Right renal pelvis (tissue), 4 donors: ENCODE measurements at regions not wholly inside any gene's neighbourhood (a gene's known extent, or its start where the extent isn't known, plus 50 kb on each side); places are given as distances from the start of the nearest gene placed in this dataset.
"Not testable (repeated sequence)": the region's sequence is repeated elsewhere in the genome, so short reads cannot be mapped to it uniquely, and the experiment has no call there.

Experiments
- DNase-seq, 4 donors: peaks; one replicate each; pipeline ENCODE4 v3.0.0-alpha.2; 2013; ENCODE audit warnings: low read depth in 4 of 4, low spot score in 3 of 4, missing footprints in 1 of 4

- DNase-seq, result no peak
These were observed 522.6 kb upstream of the AMELY start for GRCh38 chrY:7433817-7434809.

GRCh38 chrY:7419165-7419564, 507.6 kb upstream of the AMELY start:
- DNase-seq, result no peak

DNA sequence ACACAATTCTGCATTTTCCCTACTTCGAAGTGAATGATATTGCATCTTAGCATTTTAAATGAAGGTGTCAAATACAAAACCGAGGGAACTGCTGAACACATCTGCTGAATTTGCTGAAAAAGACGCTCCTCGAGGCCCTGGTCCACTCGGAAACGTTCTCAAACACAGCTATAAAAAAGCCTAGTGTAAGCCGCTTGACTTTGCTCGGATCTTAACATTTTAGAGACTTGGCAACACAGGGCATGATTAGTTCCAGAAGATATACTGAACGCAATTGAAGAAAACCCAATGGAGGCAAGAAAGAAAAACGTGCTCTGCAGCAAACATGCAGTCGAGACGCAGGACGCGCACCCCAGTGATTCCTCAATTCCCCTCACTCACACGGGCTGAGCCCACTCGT, 506.4 kb upstream of the AMELY start:
- no peak for DNase-seq

DNA sequence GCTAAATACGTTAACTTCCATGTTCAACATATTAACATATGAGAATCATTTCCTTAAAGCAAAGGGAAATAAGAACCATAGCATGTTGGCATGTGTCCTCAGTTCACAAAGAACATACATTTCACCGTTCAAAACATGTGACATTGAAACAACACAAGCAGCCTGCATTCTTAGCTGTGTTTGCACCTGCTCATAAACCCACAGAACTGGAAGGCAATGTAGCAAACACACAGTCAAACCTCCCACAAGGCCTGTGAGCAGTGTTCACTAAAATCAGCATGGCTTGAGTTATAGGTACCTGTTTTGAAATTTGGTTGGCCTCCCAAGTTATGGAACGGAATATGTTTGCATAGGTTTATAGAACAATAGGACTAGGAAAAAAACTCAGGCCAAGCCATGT, 504.9 kb upstream of the AMELY start:
- no peak for DNase-seq

DNA sequence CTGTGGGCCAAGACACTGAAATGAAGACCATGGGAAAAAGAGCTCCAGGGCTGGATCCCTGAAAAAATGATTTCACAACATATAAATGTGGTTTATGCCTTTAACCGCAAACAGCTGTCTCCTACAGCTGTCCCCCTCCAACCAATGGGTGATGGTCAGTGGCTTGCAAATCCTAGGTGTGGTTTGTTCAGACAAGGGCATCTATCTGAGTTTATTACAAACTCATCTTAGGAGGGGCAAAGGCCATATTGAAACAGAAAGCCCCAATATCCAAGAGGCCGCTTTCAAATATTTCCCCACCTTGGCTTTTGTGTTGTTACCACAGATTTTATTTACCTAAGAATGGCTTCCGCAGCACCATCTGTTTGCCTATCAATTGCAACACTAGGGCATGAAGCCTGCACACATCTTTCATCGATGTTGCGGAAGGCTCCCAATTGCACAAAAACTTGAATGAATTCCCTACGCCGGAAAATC, 503.6 kb upstream of the AMELY start:
- no peak for DNase-seq

- no peak for DNase-seq
These were observed 478.5 kb upstream of the AMELY start for GRCh38 chrY:7390056-7390455.

DNA sequence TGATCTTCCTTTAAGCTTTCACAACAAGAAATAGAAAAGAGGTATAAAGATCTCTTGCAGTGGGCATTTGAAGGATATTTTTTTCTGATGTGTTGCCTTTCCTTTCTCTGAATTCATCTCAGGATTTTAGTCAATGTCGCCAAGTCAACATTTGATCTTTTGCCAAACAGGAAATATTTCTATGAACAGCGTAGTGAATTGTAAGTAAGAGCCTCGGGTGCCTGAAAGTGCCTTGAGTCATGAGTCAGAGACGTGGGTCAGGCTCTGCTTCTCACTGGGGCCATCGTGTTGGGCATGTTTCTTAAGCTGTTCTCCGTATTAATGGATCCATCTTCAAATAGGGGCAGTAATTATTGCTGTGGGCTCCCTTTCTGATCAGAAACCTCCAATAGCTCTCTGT, 471.4 kb upstream of the AMELY start:
- no peak for DNase-seq

GRCh38 chrY:7377091-7377490, 465.5 kb upstream of the AMELY start:
- DNase-seq, result no peak

- DNase-seq, result not testable (repeated sequence)
These were observed 462.9 kb upstream of the AMELY start for GRCh38 chrY:7374485-7374884.

DNA sequence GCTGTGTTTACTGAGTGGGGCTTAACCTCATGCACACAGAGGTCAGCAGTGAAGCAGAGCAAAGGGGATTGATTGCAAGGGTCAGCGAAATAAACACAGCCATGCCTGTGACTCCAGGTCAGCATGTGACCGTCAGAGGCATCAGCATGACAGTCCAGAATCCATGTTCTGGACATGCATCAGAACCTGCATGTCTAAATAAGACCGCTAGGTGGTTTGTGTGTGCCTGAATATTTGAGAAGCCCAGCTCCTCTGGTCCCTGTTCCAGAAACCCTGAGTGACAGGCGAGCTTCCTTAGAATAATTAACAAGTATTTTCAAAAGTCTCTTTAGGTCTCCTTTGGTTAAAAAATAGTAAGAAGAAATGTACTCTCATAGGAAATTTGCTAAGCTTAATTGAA, 460.4 kb upstream of the AMELY start:
- DNase-seq, result not testable (repeated sequence)

- not testable (repeated sequence) for DNase-seq
These were observed 459.5 kb upstream of the AMELY start for GRCh38 chrY:7371026-7371425.

GRCh38 chrY:7359520-7359919, 448.0 kb upstream of the AMELY start:
- no peak for DNase-seq

- peak in 2 of 4 donors; percentile 0 to 12 for DNase-seq
These were observed 446.7 kb upstream of the AMELY start for GRCh38 chrY:7358103-7358752.

- DNase-seq, result not testable (repeated sequence)
These were observed 444.3 kb upstream of the AMELY start for GRCh38 chrY:7355891-7356290.

- peak; percentile 10 to 18 (median 12) for DNase-seq
These were observed 433.1 kb upstream of the AMELY start for GRCh38 chrY:7344661-7345060.

- no peak for DNase-seq
These were observed 431.7 kb upstream of the AMELY start for GRCh38 chrY:7343261-7343660.

DNA sequence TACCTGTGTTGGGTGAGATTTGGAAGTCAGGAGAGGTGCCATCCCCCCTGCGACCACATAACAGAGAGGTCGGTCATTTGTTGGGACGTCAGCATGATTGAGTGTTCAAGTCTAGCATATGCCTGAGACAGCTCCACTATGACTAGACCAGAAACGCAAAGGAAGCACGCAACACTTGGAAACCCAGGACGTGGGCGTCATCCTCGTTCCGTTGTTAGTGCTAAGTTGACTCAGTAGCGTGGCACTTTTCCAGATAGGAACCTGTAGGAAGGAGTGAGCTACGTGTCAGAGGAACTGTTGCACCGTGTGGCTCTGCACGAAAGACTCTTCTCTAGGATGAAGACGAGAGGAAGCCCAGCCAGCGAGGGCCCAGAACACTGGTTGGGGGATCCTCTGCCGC, 431.2 kb upstream of the AMELY start:
- not testable (repeated sequence) for DNase-seq

- DNase-seq, result no peak
These were observed 428.0 kb upstream of the AMELY start for GRCh38 chrY:7339391-7340087.

DNA sequence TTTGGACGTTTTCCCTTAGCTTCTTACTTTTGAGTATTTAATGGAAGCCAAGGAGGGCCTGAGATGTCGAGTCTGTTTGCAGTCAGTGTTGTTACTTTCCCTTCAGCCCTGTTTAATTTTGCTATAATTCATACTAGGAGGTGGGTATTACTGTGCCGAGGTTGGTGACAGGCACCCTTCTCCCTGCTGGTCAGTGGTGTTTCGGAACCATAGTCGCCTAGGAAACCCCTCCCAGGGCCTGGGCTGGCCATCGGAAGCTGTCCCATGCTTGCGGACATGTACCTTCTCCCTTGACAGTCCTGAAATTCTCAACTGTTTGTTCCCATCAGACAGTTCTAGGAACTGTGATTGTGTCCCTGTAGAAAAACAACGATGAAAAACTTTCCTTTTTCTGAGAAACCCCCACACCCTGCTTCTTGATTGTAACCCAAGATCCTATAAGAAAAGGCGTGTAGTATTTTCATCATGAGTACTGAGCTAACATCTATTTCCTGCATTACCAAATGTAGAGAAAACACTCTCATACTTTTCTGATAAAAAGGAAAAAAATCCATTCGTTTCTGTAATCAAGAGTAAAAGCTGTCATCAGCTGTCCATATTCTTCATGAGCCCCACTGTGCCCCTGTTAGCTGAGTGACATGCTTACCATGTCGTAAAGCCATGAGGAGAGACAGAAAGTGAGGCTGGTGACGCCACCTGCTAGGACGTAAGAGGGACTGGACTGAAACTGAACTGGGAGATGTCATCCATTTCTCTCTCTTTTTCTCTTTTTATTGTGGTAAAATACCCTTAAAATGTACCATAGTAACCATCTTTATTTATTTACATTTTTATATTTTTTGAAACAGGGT, 424.7 kb upstream of the AMELY start:
- no peak for DNase-seq

DNA sequence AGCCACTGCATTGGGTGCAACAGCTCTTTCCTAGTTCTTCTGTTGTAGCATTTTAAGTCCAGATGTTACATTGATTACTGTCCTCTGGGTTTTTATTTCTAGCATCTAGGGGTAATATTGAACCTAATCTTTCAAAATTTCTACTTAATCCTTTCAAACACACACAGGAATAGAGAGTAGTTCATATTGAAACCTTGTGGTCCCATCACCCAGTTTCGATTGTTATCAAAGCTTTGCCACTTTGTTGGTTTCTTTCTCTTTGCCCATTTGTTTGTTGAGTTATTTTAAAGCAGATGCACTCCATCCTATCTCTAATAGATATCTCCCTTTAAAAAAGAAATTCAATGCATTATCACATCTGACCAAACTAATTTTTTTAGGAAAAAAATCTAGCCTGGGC, 422.9 kb upstream of the AMELY start:
- DNase-seq, result no peak
